Spleen (tissue), 11 donors: ENCODE measurements at regions not wholly inside any gene's neighbourhood (a gene's known extent, or its start where the extent isn't known, plus 50 kb on each side); places are given as distances from the start of the nearest gene placed in this dataset.

ENCODE experiments used
- DNase-seq: peaks from one replicate; pipeline ENCODE4 v3.0.0-alpha.2; 2020
- H3K27ac ChIP-seq, 8 donors: fragments of 200-600 bp; sonication (generic) in 7 of 8; 1 replicate in 4 of 8; 2 replicates in 4 of 8; pipeline versions ENCODE4 v1.5.0 to v1.8.0; 2016 to 2021; ENCODE audit warnings: inconsistent platforms in 4 of 8, mild to moderate bottlenecking in 4 of 8, moderate library complexity in 1 of 8
- H3K27me3 ChIP-seq, 7 donors: fragments of 200-600 bp; sonication (generic) in 6 of 7; replicated peaks in 1 of 7; 1 replicate in 4 of 7; 2 replicates in 3 of 7; pipeline versions ENCODE4 v1.5.0 to v1.8.0; 2016 to 2021; ENCODE audit warnings: inconsistent platforms in 3 of 7, mild to moderate bottlenecking in 1 of 7
- H3K36me3 ChIP-seq, 6 donors: fragments of 200-600 bp; sonication (generic) in 5 of 6; 1 replicate in 4 of 6; 2 replicates in 2 of 6; pipeline versions ENCODE4 v1.5.0 to v1.8.0; 2016 to 2021; ENCODE audit warnings: inconsistent platforms in 2 of 6
- H3K4me1 ChIP-seq, 6 donors: fragments of 200-600 bp; sonication (generic) in 5 of 6; 1 replicate in 3 of 6; 2 replicates in 3 of 6; pipeline versions ENCODE4 v1.5.0 to v1.8.0; 2016 to 2021; ENCODE audit warnings: inconsistent platforms in 3 of 6
- H3K4me3 ChIP-seq, 8 donors: fragments of 200-600 bp; sonication (generic) in 7 of 8; 1 replicate in 4 of 8; 2 replicates in 4 of 8; pipeline versions ENCODE4 v1.5.0 to v1.8.0; 2016 to 2021; ENCODE audit warnings: inconsistent platforms in 4 of 8, mild to moderate bottlenecking in 4 of 8, moderate library complexity in 2 of 8
- H3K9me3 ChIP-seq, 8 donors: fragments of 200-600 bp; sonication (generic) in 7 of 8; 1 replicate in 4 of 8; 2 replicates in 4 of 8; pipeline versions ENCODE4 v1.5.0 to v1.8.0; 2016 to 2021; ENCODE audit warnings: inconsistent platforms in 4 of 8
- POLR2A ChIP-seq, 3 donors: fragments of 450-650 bp; IDR thresholded peaks; one replicate each; pipeline ENCODE4 v1.5.1; 2017; ENCODE audit warnings: antibody characterized with exemption in 3 of 3, mild to moderate bottlenecking in 1 of 3
- POLR2AphosphoS5 ChIP-seq, 3 donors: sonication (generic); formaldehyde crosslinking; IDR thresholded peaks; one replicate each; pipeline ENCODE4 v1.5.1; 2017; ENCODE audit warnings: antibody characterized with exemption in 3 of 3
- WGBS, 5 donors: extraction: QIAGEN DNeasy Blood & Tissue Kit in 3 of 5; methylation state at CpG; one replicate each; pipeline versions ENCODE4 v1.1.5 to v1.1.7; 2013 to 2018; 5-methylcytosine and 5-hydroxymethylcytosine counted together
- intact Hi-C: fragments of 100-400 bp; cut with DNase I; formaldehyde crosslinking; loops from one replicate; pipeline ENCODE4 v1.15.0; 2023; ENCODE audit warnings: low total_unique reads
- TF ChIP-seq, protein P1 (sequence below), 11 experiments: fragments of 200-600 bp in 7 of 11; fragments of 450-650 bp in 4 of 11; sonication (generic) in 4 of 11; IDR thresholded peaks in 8 of 11; conservative IDR thresholded peaks in 3 of 11; 1 replicate in 7 of 11; 2 replicates in 4 of 11; pipeline versions ENCODE4 v1.4.0 to v1.8.0; 2016 to 2021; ENCODE audit warnings: antibody characterized with exemption in 11 of 11, inconsistent platforms in 4 of 11, mild to moderate bottlenecking in 1 of 11
- donor health status: healthy with polysubstance abuse.
- donor health status: DM: no; HTN: no; CAD: no; lungs with moderate emphysema.
- donor health status: DM: no; HTN: no; CAD: no.
- donor health status: Bipolar disorder and iron deficiency.
- donor health status: healthy.
- donor health status: DM: no; HTN: no; CAD: no.
- donor health status: DM: yes; HTN: yes; CAD: no.

DNA sequence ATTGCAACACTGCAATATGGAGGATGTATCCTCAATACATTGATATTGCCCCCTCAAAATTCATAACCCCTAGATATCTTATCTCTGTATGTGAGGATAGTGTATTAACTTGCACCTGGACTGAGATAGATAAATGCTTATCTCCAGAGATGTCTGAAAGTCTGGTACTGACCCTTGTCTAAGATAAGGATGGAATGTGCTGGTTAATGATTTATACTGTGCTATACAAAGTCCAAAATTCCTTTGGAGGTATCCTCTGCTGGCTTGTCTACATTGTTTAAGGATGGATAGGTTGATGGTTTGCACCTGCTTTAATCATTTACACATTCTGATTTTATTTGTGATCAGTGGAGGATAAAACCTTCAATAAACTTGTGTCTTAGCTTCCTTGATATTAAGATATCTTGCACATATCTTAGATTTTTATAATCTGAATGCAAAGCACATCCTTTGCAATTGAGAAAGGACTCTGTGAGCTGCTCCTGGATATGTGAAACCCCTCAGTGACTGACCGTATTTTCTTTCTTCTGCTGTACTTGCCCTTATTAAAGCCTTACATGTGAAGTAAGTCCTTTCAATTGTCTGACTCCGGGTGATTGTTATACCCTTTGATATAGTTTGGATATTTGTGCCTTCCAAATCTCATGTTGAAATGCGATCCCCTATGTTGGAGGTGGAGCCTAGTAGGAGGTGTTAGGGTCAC lies 430.3 kb upstream of the MAOA start:
- no peaks in the 10 kb centered on the region for H3K4me1 ChIP-seq
- intact Hi-C loops: no loop called here
- no peak overlapping the region for H3K4me3 ChIP-seq
- no peaks in the 10 kb centered on the region for H3K9me3 ChIP-seq
- WGBS, 5 donors: 77 to 93% (median 87%) methylated on average over 3 of the region's 3 CpGs
- H3K36me3 ChIP-seq: no peaks in the 10 kb centered on the region
- no peak for DNase-seq
- TF ChIP-seq, protein P1, sequence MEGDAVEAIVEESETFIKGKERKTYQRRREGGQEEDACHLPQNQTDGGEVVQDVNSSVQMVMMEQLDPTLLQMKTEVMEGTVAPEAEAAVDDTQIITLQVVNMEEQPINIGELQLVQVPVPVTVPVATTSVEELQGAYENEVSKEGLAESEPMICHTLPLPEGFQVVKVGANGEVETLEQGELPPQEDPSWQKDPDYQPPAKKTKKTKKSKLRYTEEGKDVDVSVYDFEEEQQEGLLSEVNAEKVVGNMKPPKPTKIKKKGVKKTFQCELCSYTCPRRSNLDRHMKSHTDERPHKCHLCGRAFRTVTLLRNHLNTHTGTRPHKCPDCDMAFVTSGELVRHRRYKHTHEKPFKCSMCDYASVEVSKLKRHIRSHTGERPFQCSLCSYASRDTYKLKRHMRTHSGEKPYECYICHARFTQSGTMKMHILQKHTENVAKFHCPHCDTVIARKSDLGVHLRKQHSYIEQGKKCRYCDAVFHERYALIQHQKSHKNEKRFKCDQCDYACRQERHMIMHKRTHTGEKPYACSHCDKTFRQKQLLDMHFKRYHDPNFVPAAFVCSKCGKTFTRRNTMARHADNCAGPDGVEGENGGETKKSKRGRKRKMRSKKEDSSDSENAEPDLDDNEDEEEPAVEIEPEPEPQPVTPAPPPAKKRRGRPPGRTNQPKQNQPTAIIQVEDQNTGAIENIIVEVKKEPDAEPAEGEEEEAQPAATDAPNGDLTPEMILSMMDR (IDR thresholded peaks at IDR 0.05 in 8 of 11, conservative IDR thresholded peaks at IDR 0.05 in 3 of 11): no peak
- TF ChIP-seq POLR2AphosphoS5 (IDR thresholded peaks at IDR 0.05): no peak
- no peak for TF ChIP-seq POLR2A (IDR thresholded peaks at IDR 0.05)
- no peak overlapping the region for H3K27ac ChIP-seq
- peaks cover 0 to 8% (median 0%) of the 10 kb centered on the region in 7 donors for H3K27me3 ChIP-seq

DNA sequence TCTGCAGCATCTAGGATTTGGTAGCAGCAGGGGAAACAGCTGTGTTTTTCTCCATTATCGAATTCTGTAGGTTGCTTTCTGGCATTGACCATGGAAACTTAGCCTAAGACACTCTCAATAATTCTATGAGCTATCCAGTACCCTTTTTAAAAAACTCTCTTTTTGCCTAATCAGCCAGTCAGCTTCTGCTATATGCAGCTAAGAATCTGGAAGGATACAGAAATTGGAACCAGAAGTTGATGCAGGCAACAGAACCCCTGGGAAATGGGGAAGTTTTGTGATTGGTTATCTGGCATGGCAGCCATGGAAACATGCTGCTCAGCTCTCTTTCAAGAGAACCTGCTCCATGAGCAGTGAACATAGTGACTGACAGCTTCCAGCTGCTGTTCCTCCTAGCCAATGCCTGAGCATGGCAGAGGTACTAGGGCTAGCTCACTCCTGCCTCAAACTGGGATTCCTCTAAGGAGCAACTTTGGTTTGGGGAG lies 417.6 kb upstream of the MAOA start:
- no peak for DNase-seq
- intact Hi-C loops: no loop called here
- H3K4me3 ChIP-seq: no peak overlapping the region
- no peaks in the 10 kb centered on the region for H3K4me1 ChIP-seq
- 41 to 88% (median 64%) methylated on average over 1 of the region's 1 CpG for WGBS, 5 donors
- H3K27me3 ChIP-seq: no peaks in the 10 kb centered on the region
- no peaks in the 10 kb centered on the region for H3K36me3 ChIP-seq
- H3K27ac ChIP-seq: no peak overlapping the region
- TF ChIP-seq POLR2A (IDR thresholded peaks at IDR 0.05): no peak
- TF ChIP-seq POLR2AphosphoS5 (IDR thresholded peaks at IDR 0.05): no peak
- TF ChIP-seq, protein P1 (IDR thresholded peaks at IDR 0.05 in 8 of 11, conservative IDR thresholded peaks at IDR 0.05 in 3 of 11): no peak
- no peaks in the 10 kb centered on the region for H3K9me3 ChIP-seq

DNA sequence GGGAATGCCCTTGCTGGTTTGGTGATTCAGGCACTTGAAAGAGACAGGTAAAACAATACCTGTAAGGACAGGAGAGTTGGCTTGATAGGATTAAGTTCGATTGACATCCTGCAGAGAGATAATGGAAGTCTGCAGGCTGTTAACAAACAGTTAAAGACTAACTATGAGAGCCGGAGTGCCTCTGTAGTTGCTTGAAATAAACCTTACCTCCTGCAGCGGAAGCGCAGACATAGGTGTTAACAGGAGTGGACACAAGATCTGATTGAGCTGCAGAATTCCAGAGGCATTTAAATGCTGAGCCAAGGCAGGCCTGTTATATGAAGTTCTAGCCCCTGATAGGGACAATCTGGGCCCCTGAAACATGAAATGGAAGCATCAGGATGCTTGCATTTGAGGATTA lies 416.7 kb upstream of the MAOA start:
- Histone ChIP-seq H3K4me1 (no peaks in the 10 kb centered on the region), H3K36me3 (no peaks in the 10 kb centered on the region), H3K9me3 (no peaks in the 10 kb centered on the region), H3K27me3 (no peaks in the 10 kb centered on the region), H3K4me3 (no peak overlapping the region), H3K27ac (no peak overlapping the region)
- intact Hi-C loops: no loop called here
- no peak for DNase-seq
- 79 to 93% (median 81%) methylated on average over 4 of the region's 4 CpGs for WGBS, 5 donors
- TF ChIP-seq, protein P1 (IDR thresholded peaks at IDR 0.05 in 8 of 11, conservative IDR thresholded peaks at IDR 0.05 in 3 of 11): no peak
- TF ChIP-seq POLR2AphosphoS5 (IDR thresholded peaks at IDR 0.05) (no peak), POLR2A (IDR thresholded peaks at IDR 0.05) (no peak)

DNA sequence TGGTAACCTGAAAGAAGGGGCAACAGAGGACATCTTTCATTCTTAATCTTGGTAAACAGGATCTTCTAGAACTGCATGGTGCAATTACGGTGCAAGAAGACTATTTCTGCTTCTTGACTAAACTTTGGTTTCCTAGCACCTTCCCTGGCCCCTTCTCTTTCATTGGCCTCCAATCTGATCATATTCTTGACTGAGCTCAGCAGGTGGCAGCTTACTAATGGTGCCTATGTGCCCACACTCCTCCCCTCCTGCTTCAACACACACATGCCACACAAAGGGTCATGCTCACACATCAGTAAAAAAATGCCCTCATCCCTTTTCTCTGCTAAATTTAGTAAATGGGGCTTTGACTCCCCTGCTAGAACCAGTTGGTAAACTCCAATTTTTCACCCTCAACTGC lies 400.5 kb upstream of the MAOA start:
- Histone ChIP-seq H3K36me3 (no peaks in the 10 kb centered on the region), H3K4me3 (no peak overlapping the region), H3K4me1 (no peaks in the 10 kb centered on the region), H3K9me3 (peaks cover 0 to 11% (median 0%) of the 10 kb centered on the region in 8 donors), H3K27ac (no peak overlapping the region), H3K27me3 (no peaks in the 10 kb centered on the region)
- 86 to 100% (median 90%) methylated on average over 1 of the region's 1 CpG for WGBS, 5 donors
- intact Hi-C loops: no loop called here
- no peak for DNase-seq
- no peak for TF ChIP-seq POLR2A (IDR thresholded peaks at IDR 0.05)
- TF ChIP-seq, protein P1 (IDR thresholded peaks at IDR 0.05 in 8 of 11, conservative IDR thresholded peaks at IDR 0.05 in 3 of 11): no peak
- TF ChIP-seq POLR2AphosphoS5 (IDR thresholded peaks at IDR 0.05): no peak
